ENCODE measurements at regions not wholly inside any gene's neighbourhood (a gene's known extent, or its start where the extent isn't known, plus 50 kb on each side); places are given as distances from the start of the nearest gene placed in this dataset.

GRCh38 chr10:47082055-47082784, 171.0 kb downstream of the PTPN20 start:
- H3K9me3 Mint-ChIP-seq: peaks cover 0 to 10% (median 3%) of the 10 kb centered on the region in 7 donors
- no peak overlapping the region for H2AFZ ChIP-seq (ENCODE audit: insufficient read depth, low read depth, low read length, poor library complexity, severe bottlenecking)

GRCh38 chr10:47087667-47088066, 176.4 kb downstream of the PTPN20 start:
- Histone ChIP-seq H3K27me3 (ENCODE audit: control insufficient read depth in 2 of 2, insufficient read depth in 2 of 2, low read length in 2 of 2) (no peaks in the 10 kb centered on the region), H3K9ac (ENCODE audit: insufficient read depth, low read length, poor library complexity, severe bottlenecking) (no peak overlapping the region), H3K4me3 (replicated peaks in 1 of 3; ENCODE audit: low read depth in 2 of 3, low read length in 3 of 3) (no peak overlapping the region), H3K4me2 (replicated peaks; ENCODE audit: extremely low read depth, low read length, poor library complexity, severe bottlenecking) (no peak overlapping the region), H3K36me3 (replicated peaks in 1 of 2; ENCODE audit: control insufficient read depth in 1 of 2, insufficient read depth in 2 of 2, low read length in 2 of 2) (no peaks in the 10 kb centered on the region), H3K27ac (ENCODE audit: low read depth in 1 of 2, low read length in 2 of 2) (no peak overlapping the region), H3K79me2 (ENCODE audit: insufficient read depth, low read length) (no peaks in the 10 kb centered on the region), H4K20me1 (ENCODE audit: insufficient read depth, low read length) (no peaks in the 10 kb centered on the region), H3K4me1 (ENCODE audit: control insufficient read depth in 1 of 2, insufficient read depth in 2 of 2, low read length in 2 of 2) (no peaks in the 10 kb centered on the region), H3K9me3 (replicated peaks in 1 of 2; ENCODE audit: control insufficient read depth in 1 of 2, insufficient read depth in 1 of 2, low read length in 2 of 2) (no peaks in the 10 kb centered on the region), H2AFZ (ENCODE audit: insufficient read depth, low read depth, low read length, poor library complexity, severe bottlenecking) (no peak overlapping the region)
- no peak for DNase-seq
- no peak for TF ChIP-seq CTCF (IDR thresholded peaks at IDR 0.05)
- Mint-ChIP-seq H3K9me3 (peaks cover 0 to 2% (median 0%) of the 10 kb centered on the region in 7 donors), H3K4me1 (peaks cover 1% of the 10 kb centered on the region), H3K27ac (no peak overlapping the region), H3K4me3 (no peak overlapping the region), H3K27me3 (ENCODE audit: low read depth in 3 of 3) (peaks cover 1 to 2% (median 2%) of the 10 kb centered on the region in 3 donors), H3K36me3 (no peaks in the 10 kb centered on the region)
- intact Hi-C loops (cut with micrococcal nuclease): no loop called here

More at GRCh38 chr10:47082055-47082784, 171.0 kb downstream of the PTPN20 start:
- no peaks in the 10 kb centered on the region for H3K79me2 ChIP-seq (ENCODE audit: insufficient read depth, low read length)
- Mint-ChIP-seq H3K36me3 (no peaks in the 10 kb centered on the region), H3K4me1 (peaks cover 8% of the 10 kb centered on the region), H3K27ac (peak overlapping the region in 1 of 7 donors; percentile 29), H3K4me3 (no peak overlapping the region), H3K27me3 (ENCODE audit: low read depth in 3 of 3) (peaks cover 2 to 5% (median 4%) of the 10 kb centered on the region in 3 donors)
- no peak overlapping the region for H3K4me2 ChIP-seq (replicated peaks; ENCODE audit: extremely low read depth, low read length, poor library complexity, severe bottlenecking)
- WGBS (ENCODE audit: insufficient coverage): 94% methylated on average over 10 of the region's 12 CpGs
- no peaks in the 10 kb centered on the region for H3K27me3 ChIP-seq (ENCODE audit: control insufficient read depth in 2 of 2, insufficient read depth in 2 of 2, low read length in 2 of 2)
- H3K9ac ChIP-seq (ENCODE audit: insufficient read depth, low read length, poor library complexity, severe bottlenecking): no peak overlapping the region
- intact Hi-C loops (cut with micrococcal nuclease): no loop called here
- TF ChIP-seq CTCF (IDR thresholded peaks at IDR 0.05): no peak
- H3K4me3 ChIP-seq (replicated peaks in 1 of 3; ENCODE audit: low read depth in 2 of 3, low read length in 3 of 3): no peak overlapping the region
- H3K9me3 ChIP-seq (replicated peaks in 1 of 2; ENCODE audit: control insufficient read depth in 1 of 2, insufficient read depth in 1 of 2, low read length in 2 of 2): no peaks in the 10 kb centered on the region
- no peaks in the 10 kb centered on the region for H4K20me1 ChIP-seq (ENCODE audit: insufficient read depth, low read length)
- H3K4me1 ChIP-seq (ENCODE audit: control insufficient read depth in 1 of 2, insufficient read depth in 2 of 2, low read length in 2 of 2): no peaks in the 10 kb centered on the region
- H3K27ac ChIP-seq (ENCODE audit: low read depth in 1 of 2, low read length in 2 of 2): no peak overlapping the region
- DNase-seq: no peak
- no peaks in the 10 kb centered on the region for H3K36me3 ChIP-seq (replicated peaks in 1 of 2; ENCODE audit: control insufficient read depth in 1 of 2, insufficient read depth in 2 of 2, low read length in 2 of 2)
